Activated CD4-positive, alpha-beta T cell treated with anti-CD3 and anti-CD28 coated beads for 36 hours (primary cell): ENCODE measurements at regions not wholly inside any gene's neighbourhood (a gene's known extent, or its start where the extent isn't known, plus 50 kb on each side); places are given as distances from the start of the nearest gene placed in this dataset.

Source experiments
- ATAC-seq: fragments of 200-7000 bp; cut with Tn5 transposase; one replicate; pipeline ENCODE4 v1.10.0; 2021; ENCODE audit warnings: mild to moderate bottlenecking, moderate library complexity
- CTCF ChIA-PET: fragments of 350-600 bp; sonication (Branson Sonifier 250); formaldehyde crosslinking; loops from one replicate; lab custom pipeline; 2021; ENCODE audit warnings: antibody characterized with exemption; lab: Charles Lee
- POLR2A ChIA-PET: fragments of 350-600 bp; sonication (Branson Sonifier 250); formaldehyde crosslinking; loops from one replicate; lab custom pipeline; 2021; ENCODE audit warnings: antibody characterized with exemption, inconsistent platforms; lab: Charles Lee
- DNase-seq: peaks from one replicate; pipeline ENCODE4 v3.0.0-alpha.2; 2020
- H3K27ac Mint-ChIP-seq: one replicate; pipeline ENCODE4 v1.8.0; 2021; ENCODE audit warnings: mixed read lengths
- H3K27me3 Mint-ChIP-seq: one replicate; pipeline ENCODE4 v1.8.0; 2021; ENCODE audit warnings: mixed read lengths
- H3K36me3 Mint-ChIP-seq: one replicate; pipeline ENCODE4 v1.8.0; 2021; ENCODE audit warnings: low read depth, mixed read lengths
- H3K4me1 Mint-ChIP-seq: one replicate; pipeline ENCODE4 v1.8.0; 2021; ENCODE audit warnings: mixed read lengths
- H3K4me3 Mint-ChIP-seq: one replicate; pipeline ENCODE4 v1.8.0; 2021; ENCODE audit warnings: mild to moderate bottlenecking, moderate library complexity, mixed read lengths
- H3K9me3 Mint-ChIP-seq: one replicate; pipeline ENCODE4 v1.8.0; 2021; ENCODE audit warnings: low read depth, mixed read lengths
- intact Hi-C, 2 experiments: fragments of 100-400 bp; cut with DNase I in 1 of 2; cut with micrococcal nuclease in 1 of 2; formaldehyde crosslinking; loops; one replicate each; pipeline versions ENCODE4 v1.14.2 to v1.15.1; 2022 to 2024; cut with DNase I, micrococcal nuclease

DNA sequence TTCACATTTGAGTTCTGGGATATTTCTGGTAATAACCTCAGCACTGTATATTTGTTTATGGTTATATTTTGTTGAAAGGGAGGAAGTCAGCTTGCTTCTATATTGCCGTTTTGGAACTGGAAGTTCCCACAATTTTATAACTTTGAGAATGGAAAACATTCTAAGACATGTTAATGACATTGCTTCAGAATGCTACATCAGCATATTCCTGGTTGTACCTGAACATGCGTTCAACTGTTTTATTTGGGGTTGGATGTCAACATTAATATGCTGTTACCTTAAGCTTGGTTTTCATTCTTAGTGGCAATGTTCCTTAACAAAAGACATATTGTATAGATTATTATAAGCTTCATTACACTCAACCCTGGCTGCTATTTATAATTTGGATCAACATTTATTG, 489.4 kb upstream of the MAGEB18 start:
- Mint-ChIP-seq H3K27ac (no peak overlapping the region), H3K36me3 (no peaks in the 10 kb centered on the region), H3K9me3 (no peaks in the 10 kb centered on the region), H3K4me1 (no peaks in the 10 kb centered on the region), H3K27me3 (no peaks in the 10 kb centered on the region), H3K4me3 (no peak overlapping the region)
- CTCF ChIA-PET = no interaction called here
- ATAC-seq = no peak
- no peak for DNase-seq
- POLR2A ChIA-PET = no interaction called here
- intact Hi-C loops = no loop called here

DNA sequence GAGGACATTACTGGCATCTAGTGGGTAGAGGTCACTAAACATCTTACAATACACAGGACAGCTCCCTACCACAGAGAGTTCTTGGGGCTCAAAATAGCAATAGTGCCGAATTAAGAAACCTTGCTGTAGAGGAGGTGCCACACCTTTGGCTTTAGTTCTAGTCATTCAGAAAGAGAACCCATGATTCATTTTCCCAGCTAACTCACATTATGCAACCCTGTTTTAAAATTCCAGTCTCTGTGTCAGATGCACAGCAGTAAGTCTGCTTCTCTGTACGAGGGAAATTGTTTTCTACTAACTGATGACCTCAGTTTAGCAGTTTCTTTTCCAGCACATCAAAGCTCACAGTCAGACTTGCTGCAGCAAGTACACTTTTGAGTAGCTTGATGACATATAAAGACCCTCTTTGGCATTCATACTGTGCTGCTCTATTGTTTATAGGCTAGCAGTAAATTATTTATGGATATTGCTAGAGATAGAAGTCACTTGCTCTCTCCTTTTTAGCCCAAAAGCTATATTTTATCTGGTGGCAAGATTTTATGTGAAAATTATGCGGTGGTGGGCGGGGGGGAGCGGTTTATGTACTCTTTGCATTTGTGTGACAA, 487.8 kb upstream of the MAGEB18 start:
- no peaks in the 10 kb centered on the region for H3K4me1 Mint-ChIP-seq
- no peak overlapping the region for H3K27ac Mint-ChIP-seq
- no peaks in the 10 kb centered on the region for H3K27me3 Mint-ChIP-seq
- POLR2A ChIA-PET = no interaction called here
- H3K9me3 Mint-ChIP-seq = no peaks in the 10 kb centered on the region
- intact Hi-C loops = no loop called here
- no peaks in the 10 kb centered on the region for H3K36me3 Mint-ChIP-seq
- no peak for DNase-seq
- H3K4me3 Mint-ChIP-seq = no peak overlapping the region
- no peak for ATAC-seq
- CTCF ChIA-PET = no interaction called here

DNA sequence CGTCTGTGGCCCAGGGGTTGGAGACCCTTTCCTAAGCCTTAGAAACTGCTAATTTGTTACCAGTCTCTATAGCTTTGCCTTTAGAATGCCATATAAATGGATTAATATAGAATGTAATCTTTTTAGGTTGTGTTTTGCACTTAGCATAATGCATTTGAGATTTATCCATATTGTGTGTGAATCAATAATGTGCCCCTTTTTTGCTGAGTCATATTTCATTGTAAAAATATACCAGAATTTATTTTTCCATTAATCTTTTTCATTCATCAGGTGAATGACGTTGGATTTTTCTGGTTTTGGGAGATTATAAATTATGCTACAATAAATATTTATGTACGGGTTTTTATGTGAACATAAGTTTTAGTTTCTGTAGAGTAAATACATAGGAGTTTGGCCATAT, 478.8 kb upstream of the MAGEB18 start:
- DNase-seq (no peak), ATAC-seq (no peak)
- Mint-ChIP-seq H3K36me3 (no peaks in the 10 kb centered on the region), H3K4me3 (no peak overlapping the region), H3K27ac (no peak overlapping the region), H3K9me3 (no peaks in the 10 kb centered on the region), H3K4me1 (no peaks in the 10 kb centered on the region), H3K27me3 (no peaks in the 10 kb centered on the region)
- intact Hi-C loops = no loop called here
- ChIA-PET POLR2A (no interaction called here), CTCF (no interaction called here)

DNA sequence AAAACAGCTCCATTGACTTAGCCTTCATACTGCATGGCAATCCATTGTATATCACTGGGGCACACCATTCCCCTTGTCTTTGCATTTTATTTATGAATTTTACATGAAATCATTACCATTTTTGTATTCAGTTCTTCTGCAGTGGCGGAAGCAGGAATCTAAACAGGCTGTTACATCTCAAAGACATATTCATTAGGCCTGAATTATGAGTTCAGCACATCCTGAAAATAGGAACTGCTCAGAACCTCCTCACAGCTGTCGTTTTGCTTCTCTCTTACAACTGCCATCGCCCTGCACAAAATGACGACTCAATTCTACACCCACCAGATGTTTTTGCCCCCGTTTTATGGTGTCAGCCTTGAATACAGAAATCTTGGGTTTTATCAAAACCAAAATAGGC, 474.4 kb upstream of the MAGEB18 start:
- POLR2A ChIA-PET = no interaction called here
- Mint-ChIP-seq H3K27ac (no peak overlapping the region), H3K9me3 (peaks cover 2% of the 10 kb centered on the region)

DNA sequence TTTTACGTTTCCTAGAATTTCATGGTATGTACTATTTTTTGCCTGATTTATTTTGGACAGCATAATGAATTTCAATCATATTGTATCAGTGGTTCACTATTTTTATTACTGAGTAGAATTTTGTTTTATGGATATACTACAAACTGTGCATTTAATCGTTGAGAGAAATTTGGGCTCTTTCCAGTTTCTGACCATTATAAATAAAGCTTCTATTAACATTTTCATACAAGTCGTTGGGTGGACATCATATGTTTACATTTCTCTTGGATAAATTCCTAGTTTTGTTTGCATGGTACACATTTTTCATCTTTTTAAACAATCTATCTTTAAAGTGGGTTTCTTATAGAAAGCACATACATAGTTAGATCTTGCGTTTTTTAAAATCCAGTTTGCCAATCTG, 472.7 kb upstream of the MAGEB18 start:
- Mint-ChIP-seq H3K27me3 (no peaks in the 10 kb centered on the region), H3K4me3 (no peak overlapping the region), H3K4me1 (no peaks in the 10 kb centered on the region), H3K9me3 (peaks cover 2% of the 10 kb centered on the region), H3K27ac (no peak overlapping the region), H3K36me3 (no peaks in the 10 kb centered on the region)
- no peak for ATAC-seq
- ChIA-PET CTCF (no interaction called here), POLR2A (no interaction called here)
- DNase-seq = no peak
- intact Hi-C loops = no loop called here

More for the DNA sequence above, 474.4 kb upstream of the MAGEB18 start:
- ATAC-seq (no peak), DNase-seq (no peak)
- CTCF ChIA-PET = no interaction called here
- Mint-ChIP-seq H3K4me3 (no peak overlapping the region), H3K27me3 (no peaks in the 10 kb centered on the region), H3K36me3 (no peaks in the 10 kb centered on the region), H3K4me1 (no peaks in the 10 kb centered on the region)
- intact Hi-C loops = no loop called here

DNA sequence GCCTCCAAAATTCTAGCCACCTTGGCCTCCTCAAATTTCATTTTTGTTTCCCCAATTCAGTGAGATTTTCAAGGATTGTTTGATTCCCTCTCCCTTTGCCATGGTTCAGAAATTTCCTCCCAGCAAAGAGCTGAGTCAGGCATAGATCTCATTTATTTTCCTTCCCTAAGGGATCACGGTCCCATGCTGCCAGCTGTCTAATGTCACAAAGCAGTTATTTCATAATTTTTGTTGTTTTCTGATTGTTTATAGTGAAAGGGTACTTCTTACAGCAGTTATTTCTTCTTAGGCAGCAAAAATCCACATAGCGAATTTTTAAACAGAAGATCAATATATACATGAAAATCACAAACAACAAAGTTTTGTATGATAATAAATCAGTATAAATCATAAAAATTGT, 470.5 kb upstream of the MAGEB18 start:
- H3K4me3 Mint-ChIP-seq = no peak overlapping the region
- H3K9me3 Mint-ChIP-seq = peaks cover 2% of the 10 kb centered on the region
- intact Hi-C loops = no loop called here
- POLR2A ChIA-PET = no interaction called here
- H3K27ac Mint-ChIP-seq = no peak overlapping the region
- H3K36me3 Mint-ChIP-seq = no peaks in the 10 kb centered on the region
- no peak for ATAC-seq
- no peaks in the 10 kb centered on the region for H3K4me1 Mint-ChIP-seq
- DNase-seq = no peak
- no peaks in the 10 kb centered on the region for H3K27me3 Mint-ChIP-seq
- CTCF ChIA-PET = no interaction called here

DNA sequence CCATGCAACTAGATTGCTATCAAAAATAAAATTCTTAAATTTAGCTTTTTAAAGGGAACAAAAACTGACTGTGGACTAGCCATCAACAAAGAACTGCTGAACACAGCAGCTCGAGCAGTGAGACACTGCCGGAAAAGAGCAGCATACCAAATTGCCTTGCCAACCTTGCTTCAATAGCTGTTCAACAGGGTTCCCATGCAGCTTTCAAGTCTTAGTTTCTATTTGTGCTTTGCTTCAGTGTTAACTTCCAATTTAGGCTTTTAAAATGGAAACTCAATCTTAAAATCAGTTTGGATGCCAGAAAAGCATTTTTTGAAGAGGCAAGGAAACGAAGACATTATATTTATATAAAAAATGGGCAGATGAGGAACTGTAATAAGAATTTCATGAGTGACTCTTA, 463.4 kb upstream of the MAGEB18 start:
- ATAC-seq (no peak), DNase-seq (no peak)
- Mint-ChIP-seq H3K9me3 (no peaks in the 10 kb centered on the region), H3K4me1 (no peaks in the 10 kb centered on the region), H3K27ac (no peak overlapping the region), H3K36me3 (no peaks in the 10 kb centered on the region), H3K4me3 (no peak overlapping the region), H3K27me3 (no peaks in the 10 kb centered on the region)
- ChIA-PET POLR2A (no interaction called here), CTCF (no interaction called here)
- intact Hi-C loops = no loop called here

DNA sequence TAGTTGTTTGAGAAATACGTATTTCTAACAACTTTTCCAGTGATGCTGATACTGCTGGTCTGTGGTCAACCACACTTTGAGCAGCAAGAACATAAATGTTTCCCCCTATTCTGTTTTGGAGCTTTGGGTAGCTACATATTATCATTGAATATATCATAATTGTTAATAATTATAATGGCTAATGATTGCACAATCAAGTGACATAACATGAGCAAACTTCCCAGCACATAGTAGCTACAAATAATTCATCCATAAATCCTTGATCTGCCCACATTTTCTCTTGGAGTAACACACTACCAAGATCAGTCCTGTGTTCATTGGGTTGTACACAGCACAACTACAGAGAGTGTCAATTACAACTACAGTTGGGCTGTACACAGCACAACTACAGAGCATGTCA, 436.3 kb upstream of the MAGEB18 start:
- no peaks in the 10 kb centered on the region for H3K4me1 Mint-ChIP-seq
- no peak overlapping the region for H3K27ac Mint-ChIP-seq
- DNase-seq (no peak), ATAC-seq (no peak)
- H3K27me3 Mint-ChIP-seq = no peaks in the 10 kb centered on the region
- no peak overlapping the region for H3K4me3 Mint-ChIP-seq
- H3K36me3 Mint-ChIP-seq = no peaks in the 10 kb centered on the region
- H3K9me3 Mint-ChIP-seq = peaks cover 2% of the 10 kb centered on the region
- POLR2A ChIA-PET = no interaction called here
- intact Hi-C loops = no loop called here
- CTCF ChIA-PET = no interaction called here

DNA sequence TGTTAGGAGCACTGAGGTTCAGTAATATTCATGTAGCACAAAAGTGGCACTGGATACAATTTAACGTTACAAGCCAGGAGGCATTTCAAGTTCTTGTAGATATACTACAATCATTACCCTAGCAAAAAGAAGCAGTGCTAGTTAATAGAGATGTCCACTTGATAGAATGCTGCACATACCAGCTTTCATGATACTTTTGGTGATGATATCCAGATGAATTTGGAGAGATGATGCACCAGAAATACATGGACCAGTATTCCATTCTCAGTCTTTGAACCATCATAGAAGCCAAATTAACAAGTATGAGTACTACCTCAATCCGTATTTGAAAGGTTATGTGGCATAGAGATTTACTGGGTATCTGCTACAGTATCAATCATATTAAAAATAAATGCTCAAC, 421.0 kb upstream of the MAGEB18 start:
- ChIA-PET CTCF (no interaction called here), POLR2A (no interaction called here)
- Mint-ChIP-seq H3K4me3 (no peak overlapping the region), H3K36me3 (no peaks in the 10 kb centered on the region), H3K4me1 (no peaks in the 10 kb centered on the region), H3K27me3 (no peaks in the 10 kb centered on the region), H3K9me3 (no peaks in the 10 kb centered on the region), H3K27ac (no peak overlapping the region)
- DNase-seq = no peak
- no peak for ATAC-seq
- intact Hi-C loops = no loop called here

DNA sequence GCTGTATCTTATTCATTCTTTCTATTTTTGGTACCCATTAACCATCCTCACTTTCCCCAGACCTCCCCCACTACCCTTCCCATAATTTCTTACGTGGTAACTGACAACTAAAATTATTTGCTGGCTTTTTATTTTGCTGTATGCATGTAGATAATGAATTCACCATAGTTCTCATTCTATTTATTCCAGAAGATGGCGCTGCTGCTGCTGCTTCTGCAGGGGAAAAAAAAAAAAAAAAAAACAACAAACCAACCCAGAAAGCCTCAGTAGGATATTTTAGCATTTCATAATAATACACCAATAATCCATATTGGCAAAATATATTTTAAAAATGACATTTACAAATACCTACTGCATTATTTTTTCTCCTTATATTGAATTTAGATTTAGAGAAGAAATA, 416.6 kb upstream of the MAGEB18 start:
- DNase-seq = no peak
- POLR2A ChIA-PET = no interaction called here
- Mint-ChIP-seq H3K36me3 (no peaks in the 10 kb centered on the region), H3K4me1 (no peaks in the 10 kb centered on the region), H3K4me3 (no peak overlapping the region), H3K27ac (no peak overlapping the region), H3K9me3 (no peaks in the 10 kb centered on the region), H3K27me3 (no peaks in the 10 kb centered on the region)
- no peak for ATAC-seq
- intact Hi-C loops = no loop called here
- CTCF ChIA-PET = no interaction called here

DNA sequence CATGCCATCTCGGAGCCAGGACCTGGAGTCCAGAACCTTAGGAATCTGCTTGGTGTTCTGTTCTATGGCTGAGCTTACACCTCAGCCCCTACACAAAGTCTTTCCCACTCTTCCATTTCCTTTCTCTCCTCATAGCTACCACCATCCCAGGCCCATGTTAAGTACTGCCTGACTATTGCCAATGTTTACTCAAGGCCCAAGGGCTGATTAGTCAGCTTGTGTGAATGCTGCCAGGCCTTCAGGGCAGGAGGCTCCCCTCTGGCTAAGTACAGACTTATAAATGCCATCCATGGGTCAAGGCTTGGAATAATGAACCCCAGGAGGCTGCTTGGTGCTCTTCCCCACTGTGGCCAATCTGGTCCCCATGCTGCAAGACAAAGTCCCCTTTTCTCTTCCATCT, 411.6 kb upstream of the MAGEB18 start:
- ChIA-PET CTCF (no interaction called here), POLR2A (no interaction called here)
- no peaks in the 10 kb centered on the region for H3K9me3 Mint-ChIP-seq
- intact Hi-C loops = no loop called here
- no peak overlapping the region for H3K27ac Mint-ChIP-seq
- H3K4me3 Mint-ChIP-seq = no peak overlapping the region
- H3K36me3 Mint-ChIP-seq = no peaks in the 10 kb centered on the region
- H3K4me1 Mint-ChIP-seq = no peaks in the 10 kb centered on the region
- ATAC-seq (no peak), DNase-seq (no peak)
- H3K27me3 Mint-ChIP-seq = no peaks in the 10 kb centered on the region

DNA sequence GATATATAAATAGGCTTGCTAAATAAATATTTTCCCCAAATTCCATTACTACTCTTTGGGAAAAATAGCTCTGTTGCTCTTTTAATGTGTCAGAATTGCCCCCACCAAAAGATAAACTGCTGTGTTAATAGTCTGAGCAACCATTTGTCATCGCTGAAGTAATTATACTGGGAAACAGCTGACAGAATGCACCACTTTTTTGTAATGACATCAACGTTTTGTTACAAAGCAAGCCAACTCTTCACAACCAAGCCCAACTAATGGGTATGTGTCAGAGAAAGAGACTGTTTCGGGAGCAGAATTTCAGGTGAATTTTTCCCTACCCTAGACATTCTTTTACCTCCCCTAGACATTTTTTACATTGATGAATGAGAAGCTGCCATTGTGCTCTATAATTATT, 405.0 kb upstream of the MAGEB18 start:
- no peaks in the 10 kb centered on the region for H3K27me3 Mint-ChIP-seq
- ATAC-seq (no peak), DNase-seq (no peak)
- CTCF ChIA-PET = interaction anchor here (1.0 kb wide), 1 partner anchor 11 kb away, joined by 3 read pairs; no protein-coding TSS in a partner anchor
- no peaks in the 10 kb centered on the region for H3K4me1 Mint-ChIP-seq
- intact Hi-C loops = no loop called here
- no peak overlapping the region for H3K4me3 Mint-ChIP-seq
- POLR2A ChIA-PET = no interaction called here
- no peaks in the 10 kb centered on the region for H3K36me3 Mint-ChIP-seq
- no peak overlapping the region for H3K27ac Mint-ChIP-seq
- no peaks in the 10 kb centered on the region for H3K9me3 Mint-ChIP-seq

DNA sequence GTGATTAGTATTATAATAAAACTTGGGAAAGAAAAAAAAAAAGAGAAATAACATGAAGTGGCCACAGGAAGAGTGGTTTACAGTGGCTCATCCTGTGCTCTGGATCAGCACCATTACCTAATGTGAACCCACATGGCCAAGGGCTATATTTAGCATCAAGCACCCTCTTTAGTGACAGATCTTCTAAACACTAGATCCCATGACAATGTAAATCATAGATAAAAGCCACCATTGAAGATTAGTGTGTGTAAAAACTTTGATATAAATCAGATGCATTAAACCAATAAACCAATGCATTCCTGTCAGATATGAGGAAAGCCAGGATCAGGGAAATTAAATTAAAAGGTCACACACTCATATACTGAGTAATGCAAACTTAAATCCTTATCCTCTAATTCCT, 400.6 kb upstream of the MAGEB18 start:
- DNase-seq (no peak), ATAC-seq (no peak)
- Mint-ChIP-seq H3K27me3 (no peaks in the 10 kb centered on the region), H3K27ac (no peak overlapping the region), H3K4me3 (no peak overlapping the region), H3K4me1 (no peaks in the 10 kb centered on the region), H3K9me3 (no peaks in the 10 kb centered on the region), H3K36me3 (no peaks in the 10 kb centered on the region)
- CTCF ChIA-PET = no interaction called here
- POLR2A ChIA-PET = no interaction called here
- intact Hi-C loops = no loop called here
